ENCODE measurements at regions not wholly inside any gene's neighbourhood (a gene's known extent, or its start where the extent isn't known, plus 50 kb on each side); places are given as distances from the start of the nearest gene placed in this dataset.

DNA sequence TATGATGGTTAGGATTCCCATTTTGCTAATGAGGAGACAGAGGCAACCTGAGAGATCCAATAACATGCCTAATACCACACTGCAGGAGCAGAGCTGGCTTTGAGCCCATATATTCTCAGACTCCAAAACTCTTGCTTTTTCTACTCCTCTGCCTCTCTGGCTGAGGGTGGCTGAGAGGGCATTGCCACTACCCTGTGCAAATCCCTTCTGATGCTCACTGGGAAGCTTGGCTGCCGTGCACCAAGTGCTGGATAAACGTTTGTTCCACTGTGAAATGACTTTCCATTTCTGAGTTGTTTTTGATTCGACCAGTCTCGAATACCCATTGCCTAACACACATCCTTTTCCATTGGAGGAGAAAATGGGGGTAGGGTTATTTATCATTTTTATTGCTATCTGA, 123.1 kb upstream of the SORCS3 start:
- intact Hi-C loops (cut with micrococcal nuclease; ENCODE audit: unreplicated experiment), result no loop called here
- Histone ChIP-seq H3K9me2 (ENCODE audit: insufficient read depth) (no peaks in the 10 kb centered on the region), H3K4me2 (no peak overlapping the region), H3K9me3 (ENCODE audit: insufficient read depth, low read depth) (no peaks in the 10 kb centered on the region), H3K36me3 (ENCODE audit: low read depth) (no peaks in the 10 kb centered on the region), H3K27ac (no peak overlapping the region), H2AFZ (no peak overlapping the region), H3K4me3 (no peak overlapping the region), H3K79me2 (ENCODE audit: low read depth) (no peaks in the 10 kb centered on the region), H4K20me1 (ENCODE audit: insufficient read depth) (no peaks in the 10 kb centered on the region), H3K27me3 (ENCODE audit: insufficient read depth, low read depth) (peaks cover 2% of the 10 kb centered on the region; the same call in 1 of the 2 replicates), H3F3A (ENCODE audit: insufficient read depth, low read depth) (no peaks in the 10 kb centered on the region), H3K4me1 (replicated peaks; ENCODE audit: insufficient read depth) (no peaks in the 10 kb centered on the region)
- no peak for DNase-seq
- POLR2A ChIA-PET (ENCODE audit: unreplicated experiment), result no interaction called here
- no TSS peak for BruUV-seq (replicated peaks)
- TF ChIP-seq, protein P1, sequence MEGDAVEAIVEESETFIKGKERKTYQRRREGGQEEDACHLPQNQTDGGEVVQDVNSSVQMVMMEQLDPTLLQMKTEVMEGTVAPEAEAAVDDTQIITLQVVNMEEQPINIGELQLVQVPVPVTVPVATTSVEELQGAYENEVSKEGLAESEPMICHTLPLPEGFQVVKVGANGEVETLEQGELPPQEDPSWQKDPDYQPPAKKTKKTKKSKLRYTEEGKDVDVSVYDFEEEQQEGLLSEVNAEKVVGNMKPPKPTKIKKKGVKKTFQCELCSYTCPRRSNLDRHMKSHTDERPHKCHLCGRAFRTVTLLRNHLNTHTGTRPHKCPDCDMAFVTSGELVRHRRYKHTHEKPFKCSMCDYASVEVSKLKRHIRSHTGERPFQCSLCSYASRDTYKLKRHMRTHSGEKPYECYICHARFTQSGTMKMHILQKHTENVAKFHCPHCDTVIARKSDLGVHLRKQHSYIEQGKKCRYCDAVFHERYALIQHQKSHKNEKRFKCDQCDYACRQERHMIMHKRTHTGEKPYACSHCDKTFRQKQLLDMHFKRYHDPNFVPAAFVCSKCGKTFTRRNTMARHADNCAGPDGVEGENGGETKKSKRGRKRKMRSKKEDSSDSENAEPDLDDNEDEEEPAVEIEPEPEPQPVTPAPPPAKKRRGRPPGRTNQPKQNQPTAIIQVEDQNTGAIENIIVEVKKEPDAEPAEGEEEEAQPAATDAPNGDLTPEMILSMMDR (conservative IDR thresholded peaks at IDR 0.05), result no peak
- no peak for TF ChIP-seq EZH2 (IDR thresholded peaks at IDR 0.05; ENCODE audit: low read depth)
- CTCF ChIA-PET, result no interaction called here

DNA sequence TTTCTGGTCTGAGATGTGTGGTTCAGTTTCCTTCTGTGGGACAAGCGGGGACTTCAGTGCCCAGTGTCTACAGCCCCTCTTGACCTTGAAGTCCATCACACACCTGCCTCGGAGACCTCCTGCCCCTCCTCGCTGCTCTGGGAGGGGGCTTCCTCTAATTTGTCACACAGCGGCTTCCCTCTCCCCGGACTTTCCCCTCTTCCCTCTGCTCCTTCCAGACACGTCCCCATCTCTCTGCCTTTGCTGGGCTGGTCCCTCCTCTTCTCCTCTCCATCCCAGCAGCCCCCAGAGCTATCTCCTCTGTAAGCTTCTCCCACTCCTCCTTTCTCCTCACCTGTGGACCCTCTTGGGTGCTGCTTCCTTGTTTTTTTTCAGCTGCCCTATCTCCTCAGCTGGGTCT, 122.2 kb upstream of the SORCS3 start:
- no peak for DNase-seq
- ChIA-PET CTCF (no interaction called here), POLR2A (ENCODE audit: unreplicated experiment) (no interaction called here)
- BruUV-seq (replicated peaks), result no TSS peak
- Histone ChIP-seq H3F3A (ENCODE audit: insufficient read depth, low read depth) (no peaks in the 10 kb centered on the region), H3K27me3 (ENCODE audit: insufficient read depth, low read depth) (no peaks in the 10 kb centered on the region; the same call in 1 of the 2 replicates), H3K36me3 (ENCODE audit: low read depth) (no peaks in the 10 kb centered on the region), H3K4me1 (replicated peaks; ENCODE audit: insufficient read depth) (no peaks in the 10 kb centered on the region), H3K4me3 (no peak overlapping the region), H3K27ac (no peak overlapping the region), H2AFZ (no peak overlapping the region), H3K79me2 (ENCODE audit: low read depth) (no peaks in the 10 kb centered on the region), H3K9me3 (ENCODE audit: insufficient read depth, low read depth) (no peaks in the 10 kb centered on the region), H3K9me2 (ENCODE audit: insufficient read depth) (no peaks in the 10 kb centered on the region), H4K20me1 (ENCODE audit: insufficient read depth) (no peaks in the 10 kb centered on the region), H3K4me2 (no peak overlapping the region)
- TF ChIP-seq, protein P1 (conservative IDR thresholded peaks at IDR 0.05), result no peak
- no peak for TF ChIP-seq EZH2 (IDR thresholded peaks at IDR 0.05; ENCODE audit: low read depth)
- intact Hi-C loops (cut with micrococcal nuclease; ENCODE audit: unreplicated experiment), result no loop called here

GRCh38 chr10:104520653-104521052, 120.4 kb upstream of the SORCS3 start:
- no peaks in the 10 kb centered on the region for H3K36me3 ChIP-seq (ENCODE audit: low read depth)
- H4K20me1 ChIP-seq (ENCODE audit: insufficient read depth), result no peaks in the 10 kb centered on the region
- no peak overlapping the region for H2AFZ ChIP-seq
- BruUV-seq (replicated peaks), result no TSS peak
- no peak for DNase-seq
- ChIA-PET POLR2A (ENCODE audit: unreplicated experiment) (no interaction called here), CTCF (no interaction called here)
- no peaks in the 10 kb centered on the region for H3F3A ChIP-seq (ENCODE audit: insufficient read depth, low read depth)
- no peak overlapping the region for H3K4me3 ChIP-seq
- no peaks in the 10 kb centered on the region for H3K79me2 ChIP-seq (ENCODE audit: low read depth)
- no peaks in the 10 kb centered on the region for H3K9me3 ChIP-seq (ENCODE audit: insufficient read depth, low read depth)
- no peaks in the 10 kb centered on the region for H3K9me2 ChIP-seq (ENCODE audit: insufficient read depth)
- intact Hi-C loops (cut with micrococcal nuclease; ENCODE audit: unreplicated experiment), result no loop called here
- no peaks in the 10 kb centered on the region for H3K4me1 ChIP-seq (replicated peaks; ENCODE audit: insufficient read depth)
- no peaks in the 10 kb centered on the region; the same call in 1 of the 2 replicates for H3K27me3 ChIP-seq (ENCODE audit: insufficient read depth, low read depth)
- TF ChIP-seq, protein P1 (conservative IDR thresholded peaks at IDR 0.05), result no peak
- no peak for TF ChIP-seq EZH2 (IDR thresholded peaks at IDR 0.05; ENCODE audit: low read depth)
- no peak overlapping the region for H3K4me2 ChIP-seq
- H3K27ac ChIP-seq, result no peak overlapping the region

Measured in PC-9 (cell line).